SK-N-SH treated with all-trans-retinoic acid at 6 μM for 48 hours (cell line): ENCODE measurements at regions not wholly inside any gene's neighbourhood (a gene's known extent, or its start where the extent isn't known, plus 50 kb on each side); places are given as distances from the start of the nearest gene placed in this dataset.

Experiments used
- ATAC-seq: fragments of 200-7000 bp; cut with Tn5 transposase; 3 replicates; pipeline ENCODE4 v1.9.1; 2020; ENCODE audit warnings: mild to moderate bottlenecking, moderate library complexity
- BACH2 ChIP-seq: fragments of 250-450 bp; sonication (Bioruptor Pico); IDR thresholded peaks from 2 replicates; pipeline ENCODE4 v1.9.0; 2021; ENCODE audit warnings: mild to moderate bottlenecking, borderline replicate concordance
- CSDC2 ChIP-seq: fragments of 250-450 bp; sonication (Bioruptor Pico); IDR thresholded peaks from 2 replicates; pipeline ENCODE4 v1.5.0; 2020; ENCODE audit warnings: mild to moderate bottlenecking, moderate library complexity
- ESRRG ChIP-seq: fragments of 250-450 bp; sonication (Bioruptor Pico); IDR thresholded peaks from 2 replicates; pipeline ENCODE4 v1.6.1; 2021; ENCODE audit warnings: mild to moderate bottlenecking
- GLIS3 ChIP-seq: fragments of 250-450 bp; sonication (Bioruptor Pico); IDR thresholded peaks from 2 replicates; pipeline ENCODE4 v1.5.0; 2020; ENCODE audit warnings: mild to moderate bottlenecking, moderate library complexity
- ISL1 ChIP-seq: fragments of 250-450 bp; sonication (Bioruptor Pico); IDR thresholded peaks from 2 replicates; pipeline ENCODE4 v2.1.2; 2022; ENCODE audit warnings: mild to moderate bottlenecking, moderate library complexity
- OSR1 ChIP-seq: fragments of 250-450 bp; sonication (Bioruptor Pico); IDR thresholded peaks from 2 replicates; pipeline ENCODE4 v1.8.0; 2022; ENCODE audit warnings: moderate library complexity, mild to moderate bottlenecking, inconsistent platforms
- PPARA ChIP-seq: fragments of 250-450 bp; sonication (Bioruptor Pico); IDR thresholded peaks from 2 replicates; pipeline ENCODE4 v1.5.0; 2020; ENCODE audit warnings: mild to moderate bottlenecking, borderline replicate concordance
- RARB ChIP-seq: fragments of 250-450 bp; sonication (Bioruptor Pico); IDR thresholded peaks from 2 replicates; pipeline ENCODE4 v1.8.0; 2021; ENCODE audit warnings: mild to moderate bottlenecking, moderate library complexity
- SNAI2 ChIP-seq: fragments of 250-450 bp; sonication (Bioruptor Pico); IDR thresholded peaks from 2 replicates; pipeline ENCODE4 v1.5.0; 2020; ENCODE audit warnings: mild to moderate bottlenecking, moderate library complexity
- TCF4 ChIP-seq: fragments of 250-450 bp; sonication (Bioruptor Pico); IDR thresholded peaks from 2 replicates; pipeline ENCODE4 v1.8.0; 2021; ENCODE audit warnings: mild to moderate bottlenecking, moderate library complexity, borderline replicate concordance
- TOX ChIP-seq: fragments of 250-450 bp; sonication (Bioruptor Pico); IDR thresholded peaks from 2 replicates; pipeline ENCODE4 v1.8.0; 2021; ENCODE audit warnings: mild to moderate bottlenecking, moderate library complexity, borderline replicate concordance
- ZNF565 ChIP-seq: fragments of 450-650 bp; formaldehyde crosslinking; conservative IDR thresholded peaks from 2 replicates; pipeline ENCODE4 v1.5.0; 2020; ENCODE audit warnings: low read depth, mild to moderate bottlenecking, moderate library complexity
- ZNF70 ChIP-seq: fragments of 450-650 bp; formaldehyde crosslinking; IDR thresholded peaks from 2 replicates; pipeline ENCODE4 v1.5.0; 2020; ENCODE audit warnings: mild to moderate bottlenecking, moderate library complexity
- ZNF8 ChIP-seq: fragments of 450-650 bp; formaldehyde crosslinking; IDR thresholded peaks from 2 replicates; pipeline ENCODE4 v1.5.0; 2020; ENCODE audit warnings: mild to moderate bottlenecking, moderate library complexity
- TF ChIP-seq, protein P1 (sequence below): fragments of 250-450 bp; sonication (Bioruptor Pico); IDR thresholded peaks from 2 replicates; pipeline ENCODE4 v1.5.0; 2020; ENCODE audit warnings: mild to moderate bottlenecking, moderate library complexity
- TF ChIP-seq, protein P2 (sequence below): fragments of 250-450 bp; sonication (Bioruptor Pico); IDR thresholded peaks from 2 replicates; pipeline ENCODE4 v1.8.0; 2021; ENCODE audit warnings: low read depth, mild to moderate bottlenecking, moderate library complexity, borderline replicate concordance
- TF ChIP-seq, protein P3 (sequence below): fragments of 250-450 bp; sonication (Bioruptor Pico); IDR thresholded peaks from 2 replicates; pipeline ENCODE4 v1.8.0; 2020; ENCODE audit warnings: mild to moderate bottlenecking, moderate library complexity, borderline replicate concordance
- TF ChIP-seq, protein P4 (sequence below): fragments of 250-450 bp; sonication (Bioruptor Pico); IDR thresholded peaks from 2 replicates; pipeline ENCODE4 v1.5.1; 2020; ENCODE audit warnings: low read depth, mild to moderate bottlenecking, moderate library complexity

DNA sequence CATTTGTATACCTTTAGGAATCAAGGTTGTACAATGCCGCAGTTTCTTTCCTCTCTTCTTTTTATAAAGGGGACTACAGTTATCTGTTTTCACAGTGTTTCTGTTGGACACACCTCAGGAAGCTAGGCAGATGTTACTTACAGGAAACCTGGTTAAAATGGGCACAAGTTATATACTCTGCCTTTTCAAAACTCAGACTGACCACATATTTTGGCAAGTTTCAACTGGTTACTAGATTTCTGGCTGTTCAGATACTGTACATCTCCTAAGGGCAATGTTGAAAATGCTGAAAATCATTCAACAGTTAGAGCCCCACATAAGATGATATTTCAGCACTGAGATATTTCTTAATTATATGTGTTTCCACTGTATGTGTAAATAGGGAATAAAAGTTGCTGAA lies 92.5 kb upstream of the SLC35B3 start (continued):
- no peak for TF ChIP-seq ESRRG (CRISPR knock-in tag)
- TF ChIP-seq ISL1 = no peak

DNA sequence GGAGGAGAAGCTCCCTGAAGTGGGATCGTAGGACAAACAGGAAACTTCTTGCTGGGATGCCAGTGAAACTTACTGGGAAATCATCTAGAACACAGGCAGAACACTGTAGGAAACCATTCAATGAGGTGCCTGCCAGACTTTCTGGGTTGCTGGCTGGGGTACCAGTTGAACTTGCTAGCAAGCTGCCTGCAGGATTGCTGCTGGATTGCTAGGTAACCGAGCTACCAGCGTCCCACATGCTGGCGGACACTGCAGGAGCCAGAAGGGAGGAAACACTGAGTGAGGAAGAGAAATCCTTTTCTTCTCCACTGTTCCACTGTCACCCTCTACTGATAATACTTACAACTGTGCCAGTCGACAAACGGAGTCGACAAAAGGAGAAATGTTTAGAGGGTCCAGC lies 91.3 kb upstream of the SLC35B3 start:
- TF ChIP-seq, protein P1, sequence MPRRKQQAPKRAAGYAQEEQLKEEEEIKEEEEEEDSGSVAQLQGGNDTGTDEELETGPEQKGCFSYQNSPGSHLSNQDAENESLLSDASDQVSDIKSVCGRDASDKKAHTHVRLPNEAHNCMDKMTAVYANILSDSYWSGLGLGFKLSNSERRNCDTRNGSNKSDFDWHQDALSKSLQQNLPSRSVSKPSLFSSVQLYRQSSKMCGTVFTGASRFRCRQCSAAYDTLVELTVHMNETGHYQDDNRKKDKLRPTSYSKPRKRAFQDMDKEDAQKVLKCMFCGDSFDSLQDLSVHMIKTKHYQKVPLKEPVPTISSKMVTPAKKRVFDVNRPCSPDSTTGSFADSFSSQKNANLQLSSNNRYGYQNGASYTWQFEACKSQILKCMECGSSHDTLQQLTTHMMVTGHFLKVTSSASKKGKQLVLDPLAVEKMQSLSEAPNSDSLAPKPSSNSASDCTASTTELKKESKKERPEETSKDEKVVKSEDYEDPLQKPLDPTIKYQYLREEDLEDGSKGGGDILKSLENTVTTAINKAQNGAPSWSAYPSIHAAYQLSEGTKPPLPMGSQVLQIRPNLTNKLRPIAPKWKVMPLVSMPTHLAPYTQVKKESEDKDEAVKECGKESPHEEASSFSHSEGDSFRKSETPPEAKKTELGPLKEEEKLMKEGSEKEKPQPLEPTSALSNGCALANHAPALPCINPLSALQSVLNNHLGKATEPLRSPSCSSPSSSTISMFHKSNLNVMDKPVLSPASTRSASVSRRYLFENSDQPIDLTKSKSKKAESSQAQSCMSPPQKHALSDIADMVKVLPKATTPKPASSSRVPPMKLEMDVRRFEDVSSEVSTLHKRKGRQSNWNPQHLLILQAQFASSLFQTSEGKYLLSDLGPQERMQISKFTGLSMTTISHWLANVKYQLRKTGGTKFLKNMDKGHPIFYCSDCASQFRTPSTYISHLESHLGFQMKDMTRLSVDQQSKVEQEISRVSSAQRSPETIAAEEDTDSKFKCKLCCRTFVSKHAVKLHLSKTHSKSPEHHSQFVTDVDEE = no peak
- TF ChIP-seq ZNF70 (CRISPR knock-in tag) = no peak
- TF ChIP-seq, all 23 proteins: peak for 0
- no peak for ATAC-seq

DNA sequence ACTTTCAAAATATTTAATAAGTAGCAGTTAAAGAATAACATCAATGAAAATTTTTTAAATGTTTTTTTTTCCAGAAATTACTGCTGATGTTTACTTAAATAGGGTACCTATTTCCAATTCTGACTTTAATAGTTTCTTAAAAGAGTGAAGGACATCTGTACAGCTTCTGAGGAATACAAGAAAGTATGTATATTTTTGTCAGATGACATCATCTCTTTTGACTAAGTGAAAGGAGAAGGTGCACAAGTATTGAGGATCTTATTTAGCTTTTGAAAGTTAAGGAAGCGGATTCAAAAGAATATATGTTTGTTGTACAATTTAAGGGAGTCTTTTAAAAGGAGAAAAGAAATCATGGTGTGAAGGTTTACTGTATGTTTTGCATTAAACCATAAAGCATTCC lies 90.0 kb upstream of the SLC35B3 start:
- TF ChIP-seq ZNF8 (CRISPR knock-in tag) (no peak), OSR1 (CRISPR knock-in tag) (no peak), ZNF565 (CRISPR knock-in tag) (no peak), BACH2 (no peak), ISL1 (no peak)
- TF ChIP-seq, protein P2, sequence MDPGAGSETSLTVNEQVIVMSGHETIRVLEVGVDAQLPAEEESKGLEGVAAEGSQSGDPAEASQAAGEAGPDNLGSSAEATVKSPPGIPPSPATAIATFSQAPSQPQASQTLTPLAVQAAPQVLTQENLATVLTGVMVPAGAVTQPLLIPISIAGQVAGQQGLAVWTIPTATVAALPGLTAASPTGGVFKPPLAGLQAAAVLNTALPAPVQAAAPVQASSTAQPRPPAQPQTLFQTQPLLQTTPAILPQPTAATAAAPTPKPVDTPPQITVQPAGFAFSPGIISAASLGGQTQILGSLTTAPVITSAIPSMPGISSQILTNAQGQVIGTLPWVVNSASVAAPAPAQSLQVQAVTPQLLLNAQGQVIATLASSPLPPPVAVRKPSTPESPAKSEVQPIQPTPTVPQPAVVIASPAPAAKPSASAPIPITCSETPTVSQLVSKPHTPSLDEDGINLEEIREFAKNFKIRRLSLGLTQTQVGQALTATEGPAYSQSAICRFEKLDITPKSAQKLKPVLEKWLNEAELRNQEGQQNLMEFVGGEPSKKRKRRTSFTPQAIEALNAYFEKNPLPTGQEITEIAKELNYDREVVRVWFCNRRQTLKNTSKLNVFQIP (CRISPR knock-in tag) = no peak
- TF ChIP-seq, protein P1 = no peak
- ATAC-seq = no peak

DNA sequence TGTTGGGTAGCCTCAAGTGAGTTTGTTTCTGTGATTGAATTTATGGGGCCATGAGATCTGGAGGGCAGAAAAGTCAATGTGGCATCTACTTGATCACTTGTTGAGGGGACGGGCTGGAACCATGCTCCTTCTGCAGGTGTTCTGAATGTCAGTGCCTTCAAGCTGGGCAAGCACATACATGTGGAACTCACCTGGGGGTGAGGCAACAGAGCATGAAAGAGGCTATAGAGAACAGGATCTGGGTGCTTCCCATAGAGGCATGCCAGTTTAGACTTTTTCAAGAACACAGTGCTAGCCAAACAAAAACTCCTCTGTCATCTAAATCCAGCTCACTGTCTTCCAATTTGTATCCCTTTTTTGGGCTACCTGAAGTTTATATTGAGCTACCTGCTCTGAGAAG lies 77.8 kb upstream of the SLC35B3 start:
- TF ChIP-seq OSR1 (CRISPR knock-in tag) = no peak
- no peak for TF ChIP-seq ZNF70 (CRISPR knock-in tag)
- TF ChIP-seq PPARA (CRISPR knock-in tag) = no peak
- TF ChIP-seq, protein P3, sequence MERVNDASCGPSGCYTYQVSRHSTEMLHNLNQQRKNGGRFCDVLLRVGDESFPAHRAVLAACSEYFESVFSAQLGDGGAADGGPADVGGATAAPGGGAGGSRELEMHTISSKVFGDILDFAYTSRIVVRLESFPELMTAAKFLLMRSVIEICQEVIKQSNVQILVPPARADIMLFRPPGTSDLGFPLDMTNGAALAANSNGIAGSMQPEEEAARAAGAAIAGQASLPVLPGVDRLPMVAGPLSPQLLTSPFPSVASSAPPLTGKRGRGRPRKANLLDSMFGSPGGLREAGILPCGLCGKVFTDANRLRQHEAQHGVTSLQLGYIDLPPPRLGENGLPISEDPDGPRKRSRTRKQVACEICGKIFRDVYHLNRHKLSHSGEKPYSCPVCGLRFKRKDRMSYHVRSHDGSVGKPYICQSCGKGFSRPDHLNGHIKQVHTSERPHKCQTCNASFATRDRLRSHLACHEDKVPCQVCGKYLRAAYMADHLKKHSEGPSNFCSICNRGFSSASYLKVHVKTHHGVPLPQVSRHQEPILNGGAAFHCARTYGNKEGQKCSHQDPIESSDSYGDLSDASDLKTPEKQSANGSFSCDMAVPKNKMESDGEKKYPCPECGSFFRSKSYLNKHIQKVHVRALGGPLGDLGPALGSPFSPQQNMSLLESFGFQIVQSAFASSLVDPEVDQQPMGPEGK = no peak
- no peak for TF ChIP-seq RARB
- no peak for ATAC-seq

DNA sequence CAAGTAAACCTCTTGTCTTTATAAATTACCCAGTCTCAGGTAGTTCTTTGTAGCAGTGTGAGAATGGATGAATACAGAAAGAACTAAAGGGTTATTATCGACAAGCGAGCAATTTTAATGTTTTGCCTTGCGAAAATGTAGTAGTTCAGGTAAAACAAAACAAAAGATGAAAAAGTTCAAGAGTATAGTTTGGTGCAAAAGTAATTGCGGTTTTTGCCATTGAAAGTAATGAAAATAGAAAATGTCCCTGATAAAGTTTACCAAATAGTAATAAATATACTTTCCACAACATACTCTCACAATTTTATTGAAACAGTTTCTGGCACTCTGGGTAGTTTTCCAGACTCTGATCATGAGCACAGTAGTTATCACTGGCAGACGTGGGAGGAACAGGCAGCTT lies 71.9 kb upstream of the SLC35B3 start:
- no peak for ATAC-seq
- TF ChIP-seq TOX (CRISPR knock-in tag) (no peak), PPARA (CRISPR knock-in tag) (no peak), SNAI2 (CRISPR knock-in tag) (no peak), CSDC2 (CRISPR knock-in tag) (no peak), GLIS3 (CRISPR knock-in tag) (no peak), ESRRG (CRISPR knock-in tag) (no peak), ZNF70 (CRISPR knock-in tag) (no peak), ZNF565 (CRISPR knock-in tag) (no peak), TCF4 (CRISPR knock-in tag) (no peak)
- TF ChIP-seq, protein P4, sequence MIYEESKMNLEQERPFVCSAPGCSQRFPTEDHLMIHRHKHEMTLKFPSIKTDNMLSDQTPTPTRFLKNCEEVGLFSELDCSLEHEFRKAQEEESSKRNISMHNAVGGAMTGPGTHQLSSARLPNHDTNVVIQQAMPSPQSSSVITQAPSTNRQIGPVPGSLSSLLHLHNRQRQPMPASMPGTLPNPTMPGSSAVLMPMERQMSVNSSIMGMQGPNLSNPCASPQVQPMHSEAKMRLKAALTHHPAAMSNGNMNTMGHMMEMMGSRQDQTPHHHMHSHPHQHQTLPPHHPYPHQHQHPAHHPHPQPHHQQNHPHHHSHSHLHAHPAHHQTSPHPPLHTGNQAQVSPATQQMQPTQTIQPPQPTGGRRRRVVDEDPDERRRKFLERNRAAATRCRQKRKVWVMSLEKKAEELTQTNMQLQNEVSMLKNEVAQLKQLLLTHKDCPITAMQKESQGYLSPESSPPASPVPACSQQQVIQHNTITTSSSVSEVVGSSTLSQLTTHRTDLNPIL (CRISPR knock-in tag) = no peak
- TF ChIP-seq, protein P1 = no peak
- TF ChIP-seq, protein P3 = no peak
